ENCODE measurements at regions not wholly inside any gene's neighbourhood (a gene's known extent, or its start where the extent isn't known, plus 50 kb on each side); places are given as distances from the start of the nearest gene placed in this dataset.

GRCh38 chr1:199608414-199608813 lies 419.1 kb upstream of the NR5A2 start:
- Histone ChIP-seq H3K4me2 (ENCODE audit: low read depth, low read length) (no peak overlapping the region), H3K27me3 (ENCODE audit: control insufficient read depth in 1 of 2, insufficient read depth in 2 of 2, low read length in 2 of 2) (no peaks in the 10 kb centered on the region), H3K79me2 (ENCODE audit: insufficient read depth, low read length) (no peaks in the 10 kb centered on the region), H3K4me1 (ENCODE audit: insufficient read depth, low read length) (no peaks in the 10 kb centered on the region), H3K9ac (ENCODE audit: insufficient read depth, low read depth, low read length) (no peak overlapping the region), H3K27ac (ENCODE audit: extremely low read length, insufficient read depth, low read length) (no peak overlapping the region), H4K20me1 (ENCODE audit: insufficient read depth, low read length) (no peaks in the 10 kb centered on the region), H2AFZ (ENCODE audit: low read length) (no peak overlapping the region), H3K9me3 (ENCODE audit: low read length) (no peaks in the 10 kb centered on the region), H3K4me3 (replicated peaks in 1 of 3; ENCODE audit: insufficient read depth in 1 of 3, low read depth in 2 of 3, low read length in 3 of 3) (no peak overlapping the region), H3K36me3 (replicated peaks in 1 of 2; ENCODE audit: control insufficient read depth in 1 of 2, insufficient read depth in 2 of 2, low read length in 2 of 2) (no peaks in the 10 kb centered on the region)
- no TSS peak for BruUV-seq (replicated peaks)
- DNase-seq (ENCODE audit: low spot score) (no peak), FAIRE-seq (no peak), ATAC-seq (no peak)
- POLR2A ChIA-PET: no interaction called here
- 2% methylated on average over 4 of the region's 4 CpGs for WGBS (ENCODE audit: low lambda C conversion rate)
- in situ Hi-C loops (cut with HindIII; ENCODE audit: extremely low pct_ligation_motif_present, low pct_unique_long_range_greater_than_20kb): no loop called here
- intact Hi-C loops (cut with micrococcal nuclease; ENCODE audit: unreplicated experiment): no loop called here
- CTCF ChIA-PET (ENCODE audit: low intra/inter-chr PET ratio, low total read pairs): no interaction called here
- no peak for TF ChIP-seq ZNF597 (CRISPR knock-in tag; IDR thresholded peaks at IDR 0.05)
- no peak for TF ChIP-seq NR2C2 (CRISPR knock-in tag; IDR thresholded peaks at IDR 0.05; ENCODE audit: borderline replicate concordance)
- TF ChIP-seq, protein P1, sequence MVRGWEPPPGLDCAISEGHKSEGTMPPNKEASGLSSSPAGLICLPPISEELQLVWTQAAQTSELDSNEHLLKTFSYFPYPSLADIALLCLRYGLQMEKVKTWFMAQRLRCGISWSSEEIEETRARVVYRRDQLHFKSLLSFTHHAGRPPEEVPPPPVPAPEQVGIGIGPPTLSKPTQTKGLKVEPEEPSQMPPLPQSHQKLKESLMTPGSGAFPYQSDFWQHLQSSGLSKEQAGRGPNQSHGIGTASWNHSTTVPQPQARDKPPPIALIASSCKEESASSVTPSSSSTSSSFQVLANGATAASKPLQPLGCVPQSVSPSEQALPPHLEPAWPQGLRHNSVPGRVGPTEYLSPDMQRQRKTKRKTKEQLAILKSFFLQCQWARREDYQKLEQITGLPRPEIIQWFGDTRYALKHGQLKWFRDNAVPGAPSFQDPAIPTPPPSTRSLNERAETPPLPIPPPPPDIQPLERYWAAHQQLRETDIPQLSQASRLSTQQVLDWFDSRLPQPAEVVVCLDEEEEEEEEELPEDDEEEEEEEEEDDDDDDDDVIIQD (CRISPR knock-in tag; IDR thresholded peaks at IDR 0.05; ENCODE audit: low read depth): no peak
- TF ChIP-seq, protein P2, sequence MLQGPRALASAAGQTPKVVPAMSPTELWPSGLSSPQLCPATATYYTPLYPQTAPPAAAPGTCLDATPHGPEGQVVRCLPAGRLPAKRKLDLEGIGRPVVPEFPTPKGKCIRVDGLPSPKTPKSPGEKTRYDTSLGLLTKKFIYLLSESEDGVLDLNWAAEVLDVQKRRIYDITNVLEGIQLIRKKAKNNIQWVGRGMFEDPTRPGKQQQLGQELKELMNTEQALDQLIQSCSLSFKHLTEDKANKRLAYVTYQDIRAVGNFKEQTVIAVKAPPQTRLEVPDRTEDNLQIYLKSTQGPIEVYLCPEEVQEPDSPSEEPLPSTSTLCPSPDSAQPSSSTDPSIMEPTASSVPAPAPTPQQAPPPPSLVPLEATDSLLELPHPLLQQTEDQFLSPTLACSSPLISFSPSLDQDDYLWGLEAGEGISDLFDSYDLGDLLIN (CRISPR knock-in tag; IDR thresholded peaks at IDR 0.05; ENCODE audit: borderline replicate concordance): no peak
- no peak for TF ChIP-seq ZNF124 (CRISPR knock-in tag; IDR thresholded peaks at IDR 0.05)
